SK-N-SH (cell line): ENCODE measurements at regions not wholly inside any gene's neighbourhood (a gene's known extent, or its start where the extent isn't known, plus 50 kb on each side); places are given as distances from the start of the nearest gene placed in this dataset.

Experiments used
- ELF1 ChIP-seq: IDR thresholded peaks from 2 replicates; pipeline ENCODE4 v1.4.0; 2012
- EZH2phosphoT487 ChIP-seq: fragments of 200-600 bp; sonication (generic); IDR thresholded peaks from 2 replicates; pipeline ENCODE4 v1.6.1; 2017; ENCODE audit warnings: low read depth, mixed run types, mild to moderate bottlenecking, antibody characterized with exemption, moderate library complexity, borderline replicate concordance
- FOSL2 ChIP-seq: IDR thresholded peaks from 2 replicates; pipeline ENCODE4 v1.4.0; 2012; ENCODE audit warnings: low read depth, mild to moderate bottlenecking, moderate library complexity, borderline replicate concordance
- FOXJ3 ChIP-seq: sonication (generic); formaldehyde crosslinking; IDR thresholded peaks from 2 replicates; pipeline ENCODE4 v1.5.1; 2020; ENCODE audit warnings: mild to moderate bottlenecking, missing genetic modification reagents
- GABPA ChIP-seq: IDR thresholded peaks from 2 replicates; pipeline ENCODE4 v1.4.0; 2012; ENCODE audit warnings: low read depth, mild to moderate bottlenecking
- GATA2 ChIP-seq: sonication (generic); formaldehyde crosslinking; IDR thresholded peaks from 2 replicates; pipeline ENCODE4 v1.5.0; 2020; ENCODE audit warnings: mild to moderate bottlenecking, missing genetic modification reagents
- POLR2AphosphoS5 ChIP-seq: IDR thresholded peaks from 2 replicates; pipeline ENCODE4 v1.6.1; 2012; ENCODE audit warnings: low read depth, low read length
- RAD21 ChIP-seq: IDR thresholded peaks from 2 replicates; pipeline ENCODE4 v1.6.1; 2012; ENCODE audit warnings: mild to moderate bottlenecking, low read length
- RXRA ChIP-seq: IDR thresholded peaks from 2 replicates; pipeline ENCODE4 v1.4.0; 2012; ENCODE audit warnings: low read depth, mild to moderate bottlenecking, borderline replicate concordance
- SMC3 ChIP-seq: IDR thresholded peaks from 2 replicates; pipeline ENCODE4 v1.6.1; 2012; ENCODE audit warnings: low read depth, low read length, improper control_type of control experiment
- TAF1 ChIP-seq: IDR thresholded peaks from 2 replicates; pipeline ENCODE4 v1.6.1; 2012; ENCODE audit warnings: low read depth, mild to moderate bottlenecking, low read length, moderate library complexity, borderline replicate concordance
- TF ChIP-seq, protein P1 (sequence below): fragments of 200-600 bp; sonication (generic); IDR thresholded peaks from 2 replicates; pipeline ENCODE4 v1.6.1; 2017; ENCODE audit warnings: antibody characterized with exemption, mild to moderate bottlenecking, moderate library complexity
- TF ChIP-seq, protein P2 (sequence below): IDR thresholded peaks from 2 replicates; pipeline ENCODE4 v1.4.0; 2012; ENCODE audit warnings: low read depth, borderline replicate concordance
- TF ChIP-seq, protein P3 (sequence below): IDR thresholded peaks from 2 replicates; pipeline ENCODE4 v1.6.1; 2012; ENCODE audit warnings: mild to moderate bottlenecking, low read depth, low read length, moderate library complexity

GRCh38 chr1:29827801-29828525 lies 591.6 kb downstream of the PTPRU start:
- no peak for TF ChIP-seq GABPA
- no peak for TF ChIP-seq TAF1
- no peak for TF ChIP-seq RXRA
- TF ChIP-seq, protein P1, sequence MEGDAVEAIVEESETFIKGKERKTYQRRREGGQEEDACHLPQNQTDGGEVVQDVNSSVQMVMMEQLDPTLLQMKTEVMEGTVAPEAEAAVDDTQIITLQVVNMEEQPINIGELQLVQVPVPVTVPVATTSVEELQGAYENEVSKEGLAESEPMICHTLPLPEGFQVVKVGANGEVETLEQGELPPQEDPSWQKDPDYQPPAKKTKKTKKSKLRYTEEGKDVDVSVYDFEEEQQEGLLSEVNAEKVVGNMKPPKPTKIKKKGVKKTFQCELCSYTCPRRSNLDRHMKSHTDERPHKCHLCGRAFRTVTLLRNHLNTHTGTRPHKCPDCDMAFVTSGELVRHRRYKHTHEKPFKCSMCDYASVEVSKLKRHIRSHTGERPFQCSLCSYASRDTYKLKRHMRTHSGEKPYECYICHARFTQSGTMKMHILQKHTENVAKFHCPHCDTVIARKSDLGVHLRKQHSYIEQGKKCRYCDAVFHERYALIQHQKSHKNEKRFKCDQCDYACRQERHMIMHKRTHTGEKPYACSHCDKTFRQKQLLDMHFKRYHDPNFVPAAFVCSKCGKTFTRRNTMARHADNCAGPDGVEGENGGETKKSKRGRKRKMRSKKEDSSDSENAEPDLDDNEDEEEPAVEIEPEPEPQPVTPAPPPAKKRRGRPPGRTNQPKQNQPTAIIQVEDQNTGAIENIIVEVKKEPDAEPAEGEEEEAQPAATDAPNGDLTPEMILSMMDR, result no peak
- TF ChIP-seq ELF1, result no peak
- TF ChIP-seq POLR2AphosphoS5, result no peak
- TF ChIP-seq FOSL2, result no peak
- TF ChIP-seq GATA2 (CRISPR knock-in tag), result no peak
- TF ChIP-seq, protein P2, sequence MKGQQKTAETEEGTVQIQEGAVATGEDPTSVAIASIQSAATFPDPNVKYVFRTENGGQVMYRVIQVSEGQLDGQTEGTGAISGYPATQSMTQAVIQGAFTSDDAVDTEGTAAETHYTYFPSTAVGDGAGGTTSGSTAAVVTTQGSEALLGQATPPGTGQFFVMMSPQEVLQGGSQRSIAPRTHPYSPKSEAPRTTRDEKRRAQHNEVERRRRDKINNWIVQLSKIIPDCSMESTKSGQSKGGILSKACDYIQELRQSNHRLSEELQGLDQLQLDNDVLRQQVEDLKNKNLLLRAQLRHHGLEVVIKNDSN, result no peak
- no peak for TF ChIP-seq EZH2phosphoT487
- no peak for TF ChIP-seq RAD21
- TF ChIP-seq FOXJ3 (CRISPR knock-in tag), result no peak
- TF ChIP-seq SMC3, result no peak
- TF ChIP-seq, protein P3, sequence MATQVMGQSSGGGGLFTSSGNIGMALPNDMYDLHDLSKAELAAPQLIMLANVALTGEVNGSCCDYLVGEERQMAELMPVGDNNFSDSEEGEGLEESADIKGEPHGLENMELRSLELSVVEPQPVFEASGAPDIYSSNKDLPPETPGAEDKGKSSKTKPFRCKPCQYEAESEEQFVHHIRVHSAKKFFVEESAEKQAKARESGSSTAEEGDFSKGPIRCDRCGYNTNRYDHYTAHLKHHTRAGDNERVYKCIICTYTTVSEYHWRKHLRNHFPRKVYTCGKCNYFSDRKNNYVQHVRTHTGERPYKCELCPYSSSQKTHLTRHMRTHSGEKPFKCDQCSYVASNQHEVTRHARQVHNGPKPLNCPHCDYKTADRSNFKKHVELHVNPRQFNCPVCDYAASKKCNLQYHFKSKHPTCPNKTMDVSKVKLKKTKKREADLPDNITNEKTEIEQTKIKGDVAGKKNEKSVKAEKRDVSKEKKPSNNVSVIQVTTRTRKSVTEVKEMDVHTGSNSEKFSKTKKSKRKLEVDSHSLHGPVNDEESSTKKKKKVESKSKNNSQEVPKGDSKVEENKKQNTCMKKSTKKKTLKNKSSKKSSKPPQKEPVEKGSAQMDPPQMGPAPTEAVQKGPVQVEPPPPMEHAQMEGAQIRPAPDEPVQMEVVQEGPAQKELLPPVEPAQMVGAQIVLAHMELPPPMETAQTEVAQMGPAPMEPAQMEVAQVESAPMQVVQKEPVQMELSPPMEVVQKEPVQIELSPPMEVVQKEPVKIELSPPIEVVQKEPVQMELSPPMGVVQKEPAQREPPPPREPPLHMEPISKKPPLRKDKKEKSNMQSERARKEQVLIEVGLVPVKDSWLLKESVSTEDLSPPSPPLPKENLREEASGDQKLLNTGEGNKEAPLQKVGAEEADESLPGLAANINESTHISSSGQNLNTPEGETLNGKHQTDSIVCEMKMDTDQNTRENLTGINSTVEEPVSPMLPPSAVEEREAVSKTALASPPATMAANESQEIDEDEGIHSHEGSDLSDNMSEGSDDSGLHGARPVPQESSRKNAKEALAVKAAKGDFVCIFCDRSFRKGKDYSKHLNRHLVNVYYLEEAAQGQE, result no peak
